K562 (cell line): ENCODE measurements at regions not wholly inside any gene's neighbourhood (a gene's known extent, or its start where the extent isn't known, plus 50 kb on each side); places are given as distances from the start of the nearest gene placed in this dataset.

Experiments used
- ATAC-seq: fragments of 200-7000 bp; cut with Tn5 transposase; 3 replicates; pipeline ENCODE4 v1.9.1; 2020; ENCODE audit warnings: moderate library complexity
- BruUV-seq: library from RNA; stranded (reverse); fragments of 400-500 nt; replicated peaks from 2 replicates; lab custom pipeline; 2021; lab: Mats Ljungman, UMichigan
- CTCF ChIA-PET: fragments of 300-600 bp; formaldehyde crosslinking; extraction: SDS; loops from one replicate; lab custom pipeline; 2021; ENCODE audit warnings: low intra/inter-chr PET ratio; lab: Yijun Ruan, JAX
- POLR2A ChIA-PET: fragments of 300-600, 350-650 bp; sonication (Branson Sonifier 250); formaldehyde crosslinking; extraction: SDS; loops from one replicate; lab custom pipeline; 2021; ENCODE audit warnings: antibody characterized with exemption, inconsistent platforms; lab: Yijun Ruan, JAX
- DNase-seq, 4 experiments: peaks; one replicate each; pipeline versions ENCODE4 v3.0.0 to v3.0.0-alpha.2; 2011 to 2018; ENCODE audit warnings: low spot score in 3 of 4, mixed read lengths in 3 of 4; ENCODE audit errors: extremely low read depth in 1 of 4
- FAIRE-seq: peaks from 2 replicates; lab custom pipeline; 2011; peaks lifted over from hg19 to GRCh38; lab: Jason Lieb, UNC
- H2AFZ ChIP-seq: 2 replicates; pipeline ENCODE4 v1.6.0; 2011; ENCODE audit warnings: low read depth, low read length, control low read depth, inconsistent platforms
- H3K27ac ChIP-seq: fragments of 200-600 bp; 3 replicates; pipeline ENCODE4 v1.8.0; 2011; ENCODE audit warnings: low read depth, mild to moderate bottlenecking, control low read depth, inconsistent platforms, low read length, moderate library complexity, mixed read lengths; ENCODE audit errors: extremely low read depth
- H3K27me3 ChIP-seq, 2 experiments: fragments of 300-600 bp in 1 of 2; 2 replicates in 1 of 2; 3 replicates in 1 of 2; pipeline versions ENCODE4 v1.6.0 to v1.8.0; 2011; ENCODE audit warnings: inconsistent platforms in 2 of 2, low read length in 2 of 2, mild to moderate bottlenecking in 1 of 2, mixed read lengths in 1 of 2, moderate library complexity in 1 of 2; ENCODE audit not compliant: control insufficient read depth in 2 of 2, insufficient read depth in 2 of 2
- H3K36me3 ChIP-seq: fragments of 300-600 bp; 3 replicates; pipeline ENCODE4 v1.8.0; 2011; ENCODE audit warnings: mild to moderate bottlenecking, low read length, inconsistent platforms; ENCODE audit not compliant: control insufficient read depth, insufficient read depth
- H3K4me1 ChIP-seq, 2 experiments: fragments of 200-600 bp in 1 of 2; replicated peaks in 1 of 2; 2 replicates in 1 of 2; 3 replicates in 1 of 2; pipeline versions ENCODE4 v1.5.1 to v1.8.0; 2011; ENCODE audit warnings: inconsistent platforms in 2 of 2, low read length in 2 of 2, mild to moderate bottlenecking in 1 of 2, mixed read lengths in 1 of 2, moderate library complexity in 1 of 2; ENCODE audit not compliant: control insufficient read depth in 2 of 2, insufficient read depth in 2 of 2
- H3K4me2 ChIP-seq: 2 replicates; pipeline ENCODE4 v1.6.1; 2011; ENCODE audit warnings: low read length, control low read depth, inconsistent platforms, mixed read lengths; ENCODE audit not compliant: insufficient read depth
- H3K4me3 ChIP-seq: fragments of 200-600 bp; sonication (generic), shearing (Covaris generic); 2 replicates; pipeline ENCODE4 v1.5.1; 2016; ENCODE audit warnings: control low read depth, inconsistent platforms
- H3K79me2 ChIP-seq: fragments of 200-600 bp; 3 replicates; pipeline ENCODE4 v1.8.0; 2011; ENCODE audit warnings: low read length, inconsistent platforms; ENCODE audit not compliant: control insufficient read depth, insufficient read depth
- H3K9ac ChIP-seq, 2 experiments: 2 replicates each; pipeline versions ENCODE4 v1.6.0 to v1.6.1; 2011; ENCODE audit warnings: low read depth in 2 of 2, low read length in 2 of 2, control low read depth in 1 of 2, inconsistent platforms in 1 of 2, mild to moderate bottlenecking in 1 of 2, mixed read lengths in 1 of 2; ENCODE audit not compliant: insufficient read depth in 1 of 2
- H3K9me1 ChIP-seq: one replicate; pipeline ENCODE4 v1.6.0; 2011; ENCODE audit warnings: inconsistent platforms, mild to moderate bottlenecking, low read length, moderate library complexity; ENCODE audit not compliant: control insufficient read depth, insufficient read depth
- H3K9me3 ChIP-seq: replicated peaks from 2 replicates; pipeline ENCODE4 v1.5.1; 2011; ENCODE audit warnings: low read depth, low read length, inconsistent platforms; ENCODE audit not compliant: control insufficient read depth, insufficient read depth
- H4K20me1 ChIP-seq: replicated peaks from 2 replicates; pipeline ENCODE4 v1.6.1; 2011; ENCODE audit warnings: low read length, inconsistent platforms, mixed read lengths; ENCODE audit not compliant: control insufficient read depth, insufficient read depth
- C11orf30 ChIP-seq: fragments of 450-650 bp; IDR thresholded peaks from 2 replicates; pipeline ENCODE4 v1.6.1; 2016; ENCODE audit warnings: low read depth, mild to moderate bottlenecking
- ELK1 ChIP-seq: sonication (generic); formaldehyde crosslinking; IDR thresholded peaks from 2 replicates; pipeline ENCODE4 v1.8.1; 2022; ENCODE audit warnings: missing genetic modification reagents
- PBX2 ChIP-seq, 2 experiments: IDR thresholded peaks in 1 of 2; conservative IDR thresholded peaks in 1 of 2; 2 replicates each; pipeline ENCODE4 v1.6.1; 2016; ENCODE audit warnings: low read depth in 2 of 2, mild to moderate bottlenecking in 1 of 2, missing compliant biosample characterization in 1 of 2, missing genetic modification characterization in 1 of 2, moderate library complexity in 1 of 2
- SRSF3 ChIP-seq: fragments of 200-400 bp; formaldehyde crosslinking; IDR thresholded peaks from 2 replicates; pipeline ENCODE4 v1.6.1; 2016; ENCODE audit warnings: mild to moderate bottlenecking, low read length, moderate library complexity; ENCODE audit not compliant: insufficient read depth
- ZFP91 ChIP-seq: sonication (generic); formaldehyde crosslinking; IDR thresholded peaks from 2 replicates; pipeline ENCODE4 v1.8.0; 2022; ENCODE audit warnings: mild to moderate bottlenecking, missing genetic modification reagents
- WGBS: fragments of 100-300 bp; shearing (Covaris generic); methylation state at CpG from one replicate; pipeline ENCODE4 v1.1.6; 2016; ENCODE audit warnings: low coverage, mixed read lengths; ENCODE audit not compliant: insufficient coverage; ENCODE audit errors: missing lambda C conversion rate; 5-methylcytosine and 5-hydroxymethylcytosine counted together
- in situ Hi-C: fragments of 300-500 bp; cut with MboI; formaldehyde crosslinking; loops from 4 replicates; pipeline ENCODE4 v1.15.0; 2018; ENCODE audit warnings: inconsistent platforms, mixed read lengths
- intact Hi-C: fragments of 100-400 bp; cut with micrococcal nuclease; formaldehyde crosslinking; loops from 2 replicates; pipeline ENCODE4 v1.14.2; 2022
- TF ChIP-seq, protein P1 (sequence below): fragments of 450-650 bp; IDR thresholded peaks from 2 replicates; pipeline ENCODE4 v1.6.1; 2014; ENCODE audit warnings: low read depth, mild to moderate bottlenecking, moderate library complexity, borderline replicate concordance
- TF ChIP-seq, protein P2 (sequence below): IDR thresholded peaks from 2 replicates; pipeline ENCODE4 v1.6.1; 2011; ENCODE audit not compliant: insufficient read length; ENCODE audit errors: extremely low read depth

GRCh38 chr20:36093025-36093803, 61.3 kb upstream of the EPB41L1 start (continued):
- TF ChIP-seq, protein P1, sequence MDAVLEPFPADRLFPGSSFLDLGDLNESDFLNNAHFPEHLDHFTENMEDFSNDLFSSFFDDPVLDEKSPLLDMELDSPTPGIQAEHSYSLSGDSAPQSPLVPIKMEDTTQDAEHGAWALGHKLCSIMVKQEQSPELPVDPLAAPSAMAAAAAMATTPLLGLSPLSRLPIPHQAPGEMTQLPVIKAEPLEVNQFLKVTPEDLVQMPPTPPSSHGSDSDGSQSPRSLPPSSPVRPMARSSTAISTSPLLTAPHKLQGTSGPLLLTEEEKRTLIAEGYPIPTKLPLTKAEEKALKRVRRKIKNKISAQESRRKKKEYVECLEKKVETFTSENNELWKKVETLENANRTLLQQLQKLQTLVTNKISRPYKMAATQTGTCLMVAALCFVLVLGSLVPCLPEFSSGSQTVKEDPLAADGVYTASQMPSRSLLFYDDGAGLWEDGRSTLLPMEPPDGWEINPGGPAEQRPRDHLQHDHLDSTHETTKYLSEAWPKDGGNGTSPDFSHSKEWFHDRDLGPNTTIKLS, result no peak
- TF ChIP-seq, protein P2, sequence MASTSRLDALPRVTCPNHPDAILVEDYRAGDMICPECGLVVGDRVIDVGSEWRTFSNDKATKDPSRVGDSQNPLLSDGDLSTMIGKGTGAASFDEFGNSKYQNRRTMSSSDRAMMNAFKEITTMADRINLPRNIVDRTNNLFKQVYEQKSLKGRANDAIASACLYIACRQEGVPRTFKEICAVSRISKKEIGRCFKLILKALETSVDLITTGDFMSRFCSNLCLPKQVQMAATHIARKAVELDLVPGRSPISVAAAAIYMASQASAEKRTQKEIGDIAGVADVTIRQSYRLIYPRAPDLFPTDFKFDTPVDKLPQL, result no peak

DNA sequence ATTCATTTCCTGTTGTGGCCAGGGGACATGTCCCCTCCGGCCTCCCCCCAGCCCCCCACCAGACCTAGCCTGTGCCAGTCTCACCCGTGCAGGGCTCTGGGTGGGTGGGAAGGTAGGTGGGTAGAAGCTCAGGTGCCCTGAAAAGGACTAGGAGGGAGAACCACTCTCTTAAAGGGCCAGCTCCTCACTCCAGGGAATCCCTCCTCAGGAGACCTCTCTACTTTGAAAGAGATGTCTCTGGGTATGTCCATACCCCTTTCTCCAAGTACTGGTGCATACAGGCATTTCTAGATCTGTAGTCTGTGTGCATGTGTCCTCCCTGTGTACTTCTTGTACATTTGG, 60.8 kb upstream of the EPB41L1 start:
- no CpG with 5 or more reads among the region's 2 CpGs for WGBS
- peak overlapping the region; percentile 98 for H3K4me2 ChIP-seq
- peaks cover 18 to 31% of the 10 kb centered on the region in 2 experiments for H3K4me1 ChIP-seq
- ATAC-seq, result no peak
- H3K4me3 ChIP-seq, result no peak overlapping the region
- DNase-seq, result no peak
- intact Hi-C loops, result no loop called here
- peak overlapping the region; percentile 63 to 89; a peak in 3 of 4 replicates for H3K9ac ChIP-seq
- no peaks in the 10 kb centered on the region for H3K9me1 ChIP-seq
- ChIA-PET POLR2A (no interaction called here), CTCF (no interaction called here)
- peak overlapping the region; percentile 93; the same call in 1 of the 2 replicates for H2AFZ ChIP-seq
- H4K20me1 ChIP-seq, result no peaks in the 10 kb centered on the region; the same call in 1 of the 2 replicates
- no peaks in the 10 kb centered on the region for H3K9me3 ChIP-seq
- in situ Hi-C loops, result no loop called here
- H3K27ac ChIP-seq, result no peak overlapping the region
- no TSS peak for BruUV-seq
- no peaks in the 10 kb centered on the region for H3K27me3 ChIP-seq
- no peak for FAIRE-seq
- H3K36me3 ChIP-seq, result no peaks in the 10 kb centered on the region
- no peak for TF ChIP-seq PBX2 (CRISPR knock-in tag; IDR thresholded peaks at IDR 0.05; ENCODE audit: low read depth)
- TF ChIP-seq PBX2 (tag; conservative IDR thresholded peaks at IDR 0.05; ENCODE audit: low read depth), result no peak
- no peak for TF ChIP-seq C11orf30
- no peak for TF ChIP-seq ELK1
- TF ChIP-seq SRSF3, result no peak
- peak; percentile 59 for TF ChIP-seq ZFP91 (CRISPR knock-in tag)
- H3K79me2 ChIP-seq, result no peaks in the 10 kb centered on the region
